HG03378 (cell line): ENCODE measurements at regions not wholly inside any gene's neighbourhood (a gene's known extent, or its start where the extent isn't known, plus 50 kb on each side); places are given as distances from the start of the nearest gene placed in this dataset.

Experiments
- ATAC-seq: cut with Tn5 transposase; IDR thresholded peaks from one replicate; pipeline ENCODE4 v1.9.1; 2021; ENCODE audit warnings: mild to moderate bottlenecking, moderate library complexity; ENCODE audit not compliant: unreplicated experiment

GRCh38 chr14:97695456-97695981 lies 898.3 kb downstream of the VRK1 start:
- no peak for ATAC-seq

GRCh38 chr14:97697772-97698171 lies 900.6 kb downstream of the VRK1 start:
- ATAC-seq, result no peak

GRCh38 chr14:97699026-97699425 lies 901.8 kb downstream of the VRK1 start:
- ATAC-seq, result no peak

- ATAC-seq, result no peak
These were observed 906.0 kb downstream of the VRK1 start for GRCh38 chr14:97703006-97703760.

GRCh38 chr14:97704316-97704885 lies 907.2 kb downstream of the VRK1 start:
- ATAC-seq, result no peak

GRCh38 chr14:97705107-97705506 lies 907.9 kb downstream of the VRK1 start:
- no peak for ATAC-seq

GRCh38 chr14:97705976-97706375 lies 908.8 kb downstream of the VRK1 start:
- no peak for ATAC-seq

- ATAC-seq, result no peak
These were observed 909.6 kb downstream of the VRK1 start for GRCh38 chr14:97706819-97707218.

GRCh38 chr14:97707603-97708002 lies 910.4 kb downstream of the VRK1 start:
- ATAC-seq, result no peak

GRCh38 chr14:97709552-97709951 lies 912.4 kb downstream of the VRK1 start:
- ATAC-seq, result no peak

- no peak for ATAC-seq
These were observed 913.5 kb downstream of the VRK1 start for GRCh38 chr14:97710726-97711125.

- ATAC-seq, result no peak
These were observed 915.3 kb downstream of the VRK1 start for GRCh38 chr14:97712471-97712870.

- no peak for ATAC-seq
These were observed 915.8 kb downstream of the VRK1 start for GRCh38 chr14:97713023-97713422.

GRCh38 chr14:97718886-97719442 lies 921.8 kb downstream of the VRK1 start:
- ATAC-seq, result no peak

GRCh38 chr14:97719931-97720330 lies 922.7 kb downstream of the VRK1 start:
- ATAC-seq, result no peak

- no peak for ATAC-seq
These were observed 926.2 kb downstream of the VRK1 start for GRCh38 chr14:97723351-97723750.

GRCh38 chr14:97723819-97724218 lies 926.6 kb downstream of the VRK1 start:
- no peak for ATAC-seq

- no peak for ATAC-seq
These were observed 927.1 kb downstream of the VRK1 start for GRCh38 chr14:97724265-97724731.

GRCh38 chr14:97726676-97727075 lies 929.5 kb downstream of the VRK1 start:
- ATAC-seq, result no peak

- ATAC-seq, result no peak
These were observed 933.5 kb downstream of the VRK1 start for GRCh38 chr14:97730706-97731105.

- no peak for ATAC-seq
These were observed 934.6 kb downstream of the VRK1 start for GRCh38 chr14:97731800-97732199.

- ATAC-seq, result no peak
These were observed 950.1 kb downstream of the VRK1 start for GRCh38 chr14:97747316-97747715.
